GM21825 (cell line): ENCODE measurements at regions not wholly inside any gene's neighbourhood (a gene's known extent, or its start where the extent isn't known, plus 50 kb on each side); places are given as distances from the start of the nearest gene placed in this dataset.

Source experiments
- ATAC-seq: cut with Tn5 transposase; IDR thresholded peaks from one replicate; pipeline ENCODE4 v1.9.1; 2021; ENCODE audit warnings: mild to moderate bottlenecking, moderate library complexity; ENCODE audit not compliant: unreplicated experiment

GRCh38 chr12:85733221-85733840 is 102.9 kb downstream of the RASSF9 start:
- no peak for ATAC-seq

DNA sequence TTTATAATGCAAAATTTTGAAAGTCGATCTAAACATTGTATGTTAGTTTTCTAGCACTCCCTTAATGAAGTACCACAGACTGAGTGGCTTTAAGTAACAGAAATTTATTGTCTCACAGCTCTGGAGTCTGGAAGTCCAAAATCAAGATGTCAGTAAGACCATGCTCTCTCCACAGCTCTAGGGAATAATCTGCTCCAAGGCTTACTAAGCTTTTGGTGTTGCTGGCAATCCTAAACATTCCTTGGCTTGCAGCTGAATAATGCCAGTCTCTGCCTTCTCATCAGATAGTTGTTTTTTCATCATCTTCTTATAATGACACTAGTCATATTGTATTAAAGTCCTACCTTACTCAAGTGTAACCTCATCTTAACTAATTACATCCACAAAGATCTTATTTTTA is 102.2 kb downstream of the RASSF9 start:
- no peak for ATAC-seq

DNA sequence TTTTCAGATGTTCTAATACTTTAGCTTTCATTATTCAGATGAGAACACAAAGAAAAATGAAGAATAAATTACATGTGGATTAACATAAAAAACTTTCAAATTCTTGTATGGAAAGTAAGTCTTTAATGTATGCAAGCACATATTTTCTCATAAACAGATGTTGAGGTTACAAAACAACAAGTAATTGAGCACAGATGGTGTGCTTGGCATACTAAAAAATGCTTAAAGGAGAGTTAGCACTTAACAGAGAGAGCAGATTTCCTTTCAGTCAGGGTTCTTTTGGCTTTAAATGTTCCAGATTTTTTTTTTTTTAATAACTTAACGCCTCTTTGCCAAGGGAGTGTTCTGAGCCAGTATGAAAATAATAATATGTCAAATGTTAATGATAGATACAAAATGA is 96.0 kb downstream of the RASSF9 start:
- no peak for ATAC-seq

GRCh38 chr12:85741046-85741445 is 95.2 kb downstream of the RASSF9 start:
- no peak for ATAC-seq

GRCh38 chr12:85747941-85748495 is 88.2 kb downstream of the RASSF9 start:
- ATAC-seq = no peak
